ENCODE measurements at regions not wholly inside any gene's neighbourhood (a gene's known extent, or its start where the extent isn't known, plus 50 kb on each side); places are given as distances from the start of the nearest gene placed in this dataset.
A peak's percentile ranks its signal among the peaks of the same experiment; 100 is the strongest.
"Not testable (repeated sequence)": the region's sequence is repeated elsewhere in the genome, so short reads cannot be mapped to it uniquely, and the experiment has no call there.

GRCh38 chr3:66863205-66864111, 134.6 kb upstream of the KBTBD8 start:
- peak; percentile 84 for DNase-seq

GRCh38 chr3:66884659-66885058, 113.4 kb upstream of the KBTBD8 start:
- no peak for DNase-seq

- DNase-seq = no peak
Measured at GRCh38 chr3:66885326-66886000, 112.6 kb upstream of the KBTBD8 start.

GRCh38 chr3:66889750-66890494, 108.2 kb upstream of the KBTBD8 start:
- DNase-seq = no peak

GRCh38 chr3:66898155-66898554, 100.0 kb upstream of the KBTBD8 start:
- no peak for DNase-seq

- DNase-seq = peak; percentile 42
Measured at GRCh38 chr3:66904336-66904735, 93.8 kb upstream of the KBTBD8 start.

- peak; percentile 5 for DNase-seq
Measured at GRCh38 chr3:66904831-66905493, 93.1 kb upstream of the KBTBD8 start.

- DNase-seq = peak; percentile 63
Measured at GRCh38 chr3:66907136-66907535, 91.0 kb upstream of the KBTBD8 start.

- no peak for DNase-seq
Measured at GRCh38 chr3:66910266-66911055, 87.6 kb upstream of the KBTBD8 start.

GRCh38 chr3:66912306-66912705, 85.8 kb upstream of the KBTBD8 start:
- no peak for DNase-seq

- no peak for DNase-seq
Measured at GRCh38 chr3:66922058-66922457, 76.0 kb upstream of the KBTBD8 start.

- DNase-seq = no peak
Measured at GRCh38 chr3:66923969-66924368, 74.1 kb upstream of the KBTBD8 start.

GRCh38 chr3:66928252-66928651, 69.9 kb upstream of the KBTBD8 start:
- no peak for DNase-seq

GRCh38 chr3:66931291-66931690, 66.8 kb upstream of the KBTBD8 start:
- peak; percentile 52 for DNase-seq

GRCh38 chr3:66931699-66932098, 66.4 kb upstream of the KBTBD8 start:
- peak; percentile 52 for DNase-seq

GRCh38 chr3:66933233-66933632, 64.9 kb upstream of the KBTBD8 start:
- no peak for DNase-seq

- no peak for DNase-seq
Measured at GRCh38 chr3:66934041-66934440, 64.1 kb upstream of the KBTBD8 start.

- DNase-seq = no peak
Measured at GRCh38 chr3:66934725-66935124, 63.4 kb upstream of the KBTBD8 start.

GRCh38 chr3:66937041-66937440, 61.1 kb upstream of the KBTBD8 start:
- DNase-seq = not testable (repeated sequence)

GRCh38 chr3:66938338-66938963, 59.7 kb upstream of the KBTBD8 start:
- DNase-seq = peak; percentile 65

- DNase-seq = no peak
Measured at GRCh38 chr3:66948041-66948440, 50.1 kb upstream of the KBTBD8 start.

Measured in NCI-H526 treated with DMSO at 0.1 percent for 48 hours (cell line).